ENCODE measurements at regions not wholly inside any gene's neighbourhood (a gene's known extent, or its start where the extent isn't known, plus 50 kb on each side); places are given as distances from the start of the nearest gene placed in this dataset.

DNA sequence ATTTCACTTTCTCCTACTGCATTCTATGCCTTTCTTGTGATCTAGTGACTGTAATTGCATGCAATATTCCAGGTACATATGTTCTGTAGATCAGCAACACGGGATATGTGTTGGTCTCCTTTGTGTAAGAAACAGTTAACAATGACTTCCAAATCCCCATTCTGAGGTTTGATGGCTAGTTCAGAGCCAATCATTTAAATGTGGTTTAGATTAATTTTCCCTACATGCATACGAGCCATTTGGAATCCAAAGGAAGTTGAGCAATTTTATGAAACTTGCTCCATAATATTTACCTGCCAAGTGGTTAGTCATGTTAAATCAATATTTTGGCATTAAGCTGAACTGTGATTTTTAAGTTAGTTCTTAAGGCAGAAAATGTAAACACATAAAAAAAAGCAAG, 172.8 kb upstream of the DCAF12L2 start (continued):
- TF ChIP-seq, protein P1, sequence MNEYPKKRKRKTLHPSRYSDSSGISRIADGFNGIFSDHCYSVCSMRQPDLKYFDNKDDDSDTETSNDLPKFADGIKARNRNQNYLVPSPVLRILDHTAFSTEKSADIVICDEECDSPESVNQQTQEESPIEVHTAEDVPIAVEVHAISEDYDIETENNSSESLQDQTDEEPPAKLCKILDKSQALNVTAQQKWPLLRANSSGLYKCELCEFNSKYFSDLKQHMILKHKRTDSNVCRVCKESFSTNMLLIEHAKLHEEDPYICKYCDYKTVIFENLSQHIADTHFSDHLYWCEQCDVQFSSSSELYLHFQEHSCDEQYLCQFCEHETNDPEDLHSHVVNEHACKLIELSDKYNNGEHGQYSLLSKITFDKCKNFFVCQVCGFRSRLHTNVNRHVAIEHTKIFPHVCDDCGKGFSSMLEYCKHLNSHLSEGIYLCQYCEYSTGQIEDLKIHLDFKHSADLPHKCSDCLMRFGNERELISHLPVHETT (tag by site-specific recombination; IDR thresholded peaks at IDR 0.05) = no peak
- TF ChIP-seq ZNF571 (tag by site-specific recombination; IDR thresholded peaks at IDR 0.05) = no peak
- TF ChIP-seq, protein P2, sequence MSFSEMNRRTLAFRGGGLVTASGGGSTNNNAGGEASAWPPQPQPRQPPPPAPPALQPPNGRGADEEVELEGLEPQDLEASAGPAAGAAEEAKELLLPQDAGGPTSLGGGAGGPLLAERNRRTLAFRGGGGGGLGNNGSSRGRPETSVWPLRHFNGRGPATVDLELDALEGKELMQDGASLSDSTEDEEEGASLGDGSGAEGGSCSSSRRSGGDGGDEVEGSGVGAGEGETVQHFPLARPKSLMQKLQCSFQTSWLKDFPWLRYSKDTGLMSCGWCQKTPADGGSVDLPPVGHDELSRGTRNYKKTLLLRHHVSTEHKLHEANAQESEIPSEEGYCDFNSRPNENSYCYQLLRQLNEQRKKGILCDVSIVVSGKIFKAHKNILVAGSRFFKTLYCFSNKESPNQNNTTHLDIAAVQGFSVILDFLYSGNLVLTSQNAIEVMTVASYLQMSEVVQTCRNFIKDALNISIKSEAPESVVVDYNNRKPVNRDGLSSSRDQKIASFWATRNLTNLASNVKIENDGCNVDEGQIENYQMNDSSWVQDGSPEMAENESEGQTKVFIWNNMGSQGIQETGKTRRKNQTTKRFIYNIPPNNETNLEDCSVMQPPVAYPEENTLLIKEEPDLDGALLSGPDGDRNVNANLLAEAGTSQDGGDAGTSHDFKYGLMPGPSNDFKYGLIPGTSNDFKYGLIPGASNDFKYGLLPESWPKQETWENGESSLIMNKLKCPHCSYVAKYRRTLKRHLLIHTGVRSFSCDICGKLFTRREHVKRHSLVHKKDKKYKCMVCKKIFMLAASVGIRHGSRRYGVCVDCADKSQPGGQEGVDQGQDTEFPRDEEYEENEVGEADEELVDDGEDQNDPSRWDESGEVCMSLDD (tag by site-specific recombination; IDR thresholded peaks at IDR 0.05) = no peak

DNA sequence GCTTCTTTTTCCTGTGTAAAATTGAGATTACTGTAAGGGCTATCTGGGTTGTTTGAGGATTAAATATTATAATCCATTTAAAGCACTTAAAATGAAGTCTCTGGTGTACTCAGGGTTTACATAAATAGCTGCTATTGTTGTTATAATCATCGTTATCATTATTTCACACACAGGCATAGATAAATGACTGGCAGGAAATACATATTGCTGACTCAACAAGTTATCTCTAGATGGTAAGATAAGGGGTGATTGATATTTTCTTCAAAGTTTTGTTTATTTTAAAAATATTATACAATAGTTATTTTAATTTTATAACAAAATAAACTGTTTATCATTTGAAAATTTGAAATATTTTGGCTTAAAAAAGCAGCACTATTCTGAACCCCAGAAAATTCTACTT, 134.3 kb upstream of the DCAF12L2 start:
- Histone ChIP-seq H3K27ac (ENCODE audit: extremely low read depth, low read depth, low read length) (no peak overlapping the region), H3K9me3 (ENCODE audit: control insufficient read depth, insufficient read depth, low read depth, low read length) (no peaks in the 10 kb centered on the region), H3K4me3 (ENCODE audit: low read depth, low read length) (no peak overlapping the region), H3K4me1 (ENCODE audit: control insufficient read depth, insufficient read depth, low read length) (no peaks in the 10 kb centered on the region), H3K36me3 (ENCODE audit: control insufficient read depth in 2 of 2, insufficient read depth in 1 of 2, low read length in 2 of 2) (no peaks in the 10 kb centered on the region)
- TF ChIP-seq ZNF174 (tag by site-specific recombination; IDR thresholded peaks at IDR 0.05) (no peak), PRDM1 (tag by site-specific recombination; IDR thresholded peaks at IDR 0.05) (no peak), ZNF202 (tag by site-specific recombination; IDR thresholded peaks at IDR 0.05; ENCODE audit: borderline replicate concordance) (no peak), ZNF585B (tag by site-specific recombination; IDR thresholded peaks at IDR 0.05) (no peak), ZNF175 (tag by site-specific recombination; IDR thresholded peaks at IDR 0.05) (no peak), BCL11B (tag by site-specific recombination; IDR thresholded peaks at IDR 0.05; ENCODE audit: low read depth) (no peak), KLF7 (tag by site-specific recombination; IDR thresholded peaks at IDR 0.05; ENCODE audit: borderline replicate concordance) (no peak), ZNF76 (tag by site-specific recombination; IDR thresholded peaks at IDR 0.05; ENCODE audit: borderline replicate concordance, low read depth) (no peak), ZNF48 (tag by site-specific recombination; IDR thresholded peaks at IDR 0.05) (no peak), FEZF1 (tag by site-specific recombination; IDR thresholded peaks at IDR 0.05) (no peak), ZNF654 (tag by site-specific recombination; IDR thresholded peaks at IDR 0.05; ENCODE audit: low read depth) (no peak), ZNF571 (tag by site-specific recombination; IDR thresholded peaks at IDR 0.05) (no peak), ZNF10 (tag by site-specific recombination; IDR thresholded peaks at IDR 0.05) (no peak), ZNF239 (tag by site-specific recombination; IDR thresholded peaks at IDR 0.05) (no peak)
- TF ChIP-seq, protein P3, sequence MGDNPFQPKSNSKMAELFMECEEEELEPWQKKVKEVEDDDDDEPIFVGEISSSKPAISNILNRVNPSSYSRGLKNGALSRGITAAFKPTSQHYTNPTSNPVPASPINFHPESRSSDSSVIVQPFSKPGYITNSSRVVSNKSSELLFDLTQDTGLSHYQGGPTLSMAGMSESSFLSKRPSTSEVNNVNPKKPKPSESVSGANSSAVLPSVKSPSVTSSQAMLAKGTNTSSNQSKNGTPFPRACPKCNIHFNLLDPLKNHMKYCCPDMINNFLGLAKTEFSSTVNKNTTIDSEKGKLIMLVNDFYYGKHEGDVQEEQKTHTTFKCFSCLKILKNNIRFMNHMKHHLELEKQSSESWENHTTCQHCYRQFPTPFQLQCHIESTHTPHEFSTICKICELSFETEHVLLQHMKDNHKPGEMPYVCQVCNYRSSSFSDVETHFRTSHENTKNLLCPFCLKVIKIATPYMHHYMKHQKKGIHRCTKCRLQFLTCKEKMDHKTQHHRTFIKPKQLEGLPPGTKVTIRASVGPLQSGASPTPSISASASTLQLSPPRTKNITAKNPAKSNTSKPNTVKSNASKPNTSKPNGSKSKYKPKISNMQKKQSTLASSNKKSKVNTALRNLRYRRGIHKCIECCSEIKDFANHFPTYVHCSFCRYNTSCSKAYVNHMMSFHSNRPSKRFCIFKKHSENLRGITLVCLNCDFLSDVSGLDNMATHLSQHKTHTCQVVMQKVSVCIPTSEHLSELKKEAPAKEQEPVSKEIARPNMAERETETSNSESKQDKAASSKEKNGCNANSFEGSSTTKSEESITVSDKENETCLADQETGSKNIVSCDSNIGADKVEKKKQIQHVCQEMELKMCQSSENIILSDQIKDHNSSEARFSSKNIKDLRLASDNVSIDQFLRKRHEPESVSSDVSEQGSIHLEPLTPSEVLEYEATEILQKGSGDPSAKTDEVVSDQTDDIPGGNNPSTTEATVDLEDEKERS (tag by site-specific recombination; IDR thresholded peaks at IDR 0.05) = no peak
- TF ChIP-seq, protein P4, sequence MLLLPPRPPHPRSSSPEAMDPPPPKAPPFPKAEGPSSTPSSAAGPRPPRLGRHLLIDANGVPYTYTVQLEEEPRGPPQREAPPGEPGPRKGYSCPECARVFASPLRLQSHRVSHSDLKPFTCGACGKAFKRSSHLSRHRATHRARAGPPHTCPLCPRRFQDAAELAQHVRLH (tag by site-specific recombination; IDR thresholded peaks at IDR 0.05) = no peak
- TF ChIP-seq, protein P5, sequence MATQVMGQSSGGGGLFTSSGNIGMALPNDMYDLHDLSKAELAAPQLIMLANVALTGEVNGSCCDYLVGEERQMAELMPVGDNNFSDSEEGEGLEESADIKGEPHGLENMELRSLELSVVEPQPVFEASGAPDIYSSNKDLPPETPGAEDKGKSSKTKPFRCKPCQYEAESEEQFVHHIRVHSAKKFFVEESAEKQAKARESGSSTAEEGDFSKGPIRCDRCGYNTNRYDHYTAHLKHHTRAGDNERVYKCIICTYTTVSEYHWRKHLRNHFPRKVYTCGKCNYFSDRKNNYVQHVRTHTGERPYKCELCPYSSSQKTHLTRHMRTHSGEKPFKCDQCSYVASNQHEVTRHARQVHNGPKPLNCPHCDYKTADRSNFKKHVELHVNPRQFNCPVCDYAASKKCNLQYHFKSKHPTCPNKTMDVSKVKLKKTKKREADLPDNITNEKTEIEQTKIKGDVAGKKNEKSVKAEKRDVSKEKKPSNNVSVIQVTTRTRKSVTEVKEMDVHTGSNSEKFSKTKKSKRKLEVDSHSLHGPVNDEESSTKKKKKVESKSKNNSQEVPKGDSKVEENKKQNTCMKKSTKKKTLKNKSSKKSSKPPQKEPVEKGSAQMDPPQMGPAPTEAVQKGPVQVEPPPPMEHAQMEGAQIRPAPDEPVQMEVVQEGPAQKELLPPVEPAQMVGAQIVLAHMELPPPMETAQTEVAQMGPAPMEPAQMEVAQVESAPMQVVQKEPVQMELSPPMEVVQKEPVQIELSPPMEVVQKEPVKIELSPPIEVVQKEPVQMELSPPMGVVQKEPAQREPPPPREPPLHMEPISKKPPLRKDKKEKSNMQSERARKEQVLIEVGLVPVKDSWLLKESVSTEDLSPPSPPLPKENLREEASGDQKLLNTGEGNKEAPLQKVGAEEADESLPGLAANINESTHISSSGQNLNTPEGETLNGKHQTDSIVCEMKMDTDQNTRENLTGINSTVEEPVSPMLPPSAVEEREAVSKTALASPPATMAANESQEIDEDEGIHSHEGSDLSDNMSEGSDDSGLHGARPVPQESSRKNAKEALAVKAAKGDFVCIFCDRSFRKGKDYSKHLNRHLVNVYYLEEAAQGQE (tag by site-specific recombination; IDR thresholded peaks at IDR 0.05) = no peak
- TF ChIP-seq, protein P6, sequence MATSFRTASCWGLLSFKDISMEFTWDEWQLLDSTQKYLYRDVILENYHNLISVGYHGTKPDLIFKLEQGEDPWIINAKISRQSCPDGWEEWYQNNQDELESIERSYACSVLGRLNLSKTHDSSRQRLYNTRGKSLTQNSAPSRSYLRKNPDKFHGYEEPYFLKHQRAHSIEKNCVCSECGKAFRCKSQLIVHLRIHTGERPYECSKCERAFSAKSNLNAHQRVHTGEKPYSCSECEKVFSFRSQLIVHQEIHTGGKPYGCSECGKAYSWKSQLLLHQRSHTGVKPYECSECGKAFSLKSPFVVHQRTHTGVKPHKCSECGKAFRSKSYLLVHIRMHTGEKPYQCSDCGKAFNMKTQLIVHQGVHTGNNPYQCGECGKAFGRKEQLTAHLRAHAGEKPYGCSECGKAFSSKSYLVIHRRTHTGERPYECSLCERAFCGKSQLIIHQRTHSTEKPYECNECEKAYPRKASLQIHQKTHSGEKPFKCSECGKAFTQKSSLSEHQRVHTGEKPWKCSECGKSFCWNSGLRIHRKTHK (tag by site-specific recombination; IDR thresholded peaks at IDR 0.05) = no peak
- TF ChIP-seq, protein P7, sequence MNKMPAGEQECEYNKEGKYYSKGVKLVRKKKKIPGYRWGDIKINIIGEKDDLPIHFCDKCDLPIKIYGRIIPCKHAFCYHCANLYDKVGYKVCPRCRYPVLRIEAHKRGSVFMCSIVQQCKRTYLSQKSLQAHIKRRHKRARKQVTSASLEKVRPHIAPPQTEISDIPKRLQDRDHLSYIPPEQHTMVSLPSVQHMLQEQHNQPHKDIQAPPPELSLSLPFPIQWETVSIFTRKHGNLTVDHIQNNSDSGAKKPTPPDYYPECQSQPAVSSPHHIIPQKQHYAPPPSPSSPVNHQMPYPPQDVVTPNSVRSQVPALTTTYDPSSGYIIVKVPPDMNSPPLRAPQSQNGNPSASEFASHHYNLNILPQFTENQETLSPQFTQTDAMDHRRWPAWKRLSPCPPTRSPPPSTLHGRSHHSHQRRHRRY (tag by site-specific recombination; IDR thresholded peaks at IDR 0.05) = no peak
- ChIA-PET POLR2A (no interaction called here), CTCF (no interaction called here)
